ENCODE measurements at regions not wholly inside any gene's neighbourhood (a gene's known extent, or its start where the extent isn't known, plus 50 kb on each side); places are given as distances from the start of the nearest gene placed in this dataset.
"Not testable (repeated sequence)": the region's sequence is repeated elsewhere in the genome, so short reads cannot be mapped to it uniquely, and the experiment has no call there.

DNA sequence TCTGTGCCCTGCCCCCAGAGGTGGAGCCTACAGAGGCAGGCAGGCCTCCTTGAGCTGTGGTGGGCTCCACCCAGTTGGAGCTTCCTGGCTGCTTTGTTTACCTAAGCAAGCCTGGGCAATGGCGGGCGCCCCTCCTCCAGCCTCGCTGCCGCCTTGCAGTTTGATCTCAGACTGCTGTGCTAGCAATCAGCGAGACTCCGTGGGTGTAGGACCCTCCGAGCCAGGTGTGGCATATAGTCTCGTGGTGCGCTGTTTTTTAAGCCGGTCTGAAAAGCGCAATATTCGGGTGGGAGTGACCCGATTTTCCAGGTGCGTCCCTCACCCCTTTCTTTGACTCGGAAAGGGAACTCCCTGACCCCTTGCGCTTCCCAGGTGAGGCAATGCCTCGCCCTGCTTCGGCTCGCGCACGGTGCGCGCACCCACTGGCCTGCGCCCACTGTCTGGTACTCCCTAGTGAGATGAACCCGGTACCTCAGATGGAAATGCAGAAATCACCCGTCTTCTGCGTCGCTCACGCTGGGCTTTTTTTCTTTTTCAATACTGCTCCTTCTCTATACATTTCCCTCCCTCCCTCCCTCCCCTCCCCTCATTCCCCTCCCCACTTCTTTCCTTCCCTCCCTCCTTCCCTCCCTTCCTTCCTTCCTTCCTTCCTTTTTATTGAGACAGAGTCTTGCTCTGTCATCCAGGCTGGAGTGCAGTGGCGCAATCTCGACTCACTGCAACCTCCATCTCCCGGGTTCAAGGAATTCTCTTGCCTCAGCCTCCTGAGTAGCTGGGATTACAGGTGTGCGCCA, 197.1 kb upstream of the TBL1XR1 start:
- DNase-seq: not testable (repeated sequence)

GRCh38 chr3:177396733-177397132, 199.5 kb upstream of the TBL1XR1 start:
- DNase-seq: no peak

DNA sequence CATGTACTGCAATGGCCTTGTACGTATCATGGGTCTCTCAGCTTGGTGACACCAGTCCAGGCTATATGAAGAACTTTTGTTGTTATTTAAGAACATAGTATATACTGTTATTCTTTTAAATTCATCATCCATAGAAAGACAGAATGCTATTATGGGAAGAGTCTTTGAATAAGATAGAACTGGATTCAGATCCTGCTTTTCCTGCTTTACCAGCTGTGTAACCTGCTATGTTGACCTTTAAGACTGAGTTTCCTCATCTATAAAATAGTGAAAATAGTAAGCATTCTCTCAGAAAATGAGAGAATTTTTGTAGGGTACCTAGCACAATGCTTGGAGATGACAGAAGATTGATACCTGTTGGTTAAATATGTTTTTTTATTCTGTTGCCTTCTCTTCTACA, 204.1 kb upstream of the TBL1XR1 start:
- DNase-seq: no peak

DNA sequence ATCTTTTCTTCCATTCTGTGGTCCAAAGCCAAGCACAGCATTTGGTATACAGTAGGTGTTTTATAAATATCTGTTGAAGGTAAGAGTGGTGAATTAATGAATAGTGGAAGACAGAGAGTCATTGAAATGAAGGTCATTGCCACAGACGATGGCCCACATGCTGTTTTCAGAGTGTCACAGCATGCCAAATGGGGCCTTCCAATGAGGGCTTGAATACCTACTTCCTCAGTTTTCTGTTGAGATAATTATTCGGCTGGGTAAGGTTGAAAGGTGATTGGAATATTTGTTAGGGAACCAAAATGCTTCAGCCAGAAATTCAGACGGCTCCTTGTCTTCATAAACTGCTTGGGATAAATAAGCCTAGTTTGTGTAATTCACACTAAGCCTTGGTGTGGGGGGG, 205.3 kb upstream of the TBL1XR1 start:
- no peak for DNase-seq

GRCh38 chr3:177405191-177405672, 207.9 kb upstream of the TBL1XR1 start:
- DNase-seq: no peak

GRCh38 chr3:177410730-177411129, 213.4 kb upstream of the TBL1XR1 start:
- DNase-seq: no peak

- DNase-seq: no peak
Measured at GRCh38 chr3:177411201-177411600, 213.9 kb upstream of the TBL1XR1 start.

- DNase-seq: not testable (repeated sequence)
Measured at GRCh38 chr3:177412677-177413170, 215.4 kb upstream of the TBL1XR1 start.

DNA sequence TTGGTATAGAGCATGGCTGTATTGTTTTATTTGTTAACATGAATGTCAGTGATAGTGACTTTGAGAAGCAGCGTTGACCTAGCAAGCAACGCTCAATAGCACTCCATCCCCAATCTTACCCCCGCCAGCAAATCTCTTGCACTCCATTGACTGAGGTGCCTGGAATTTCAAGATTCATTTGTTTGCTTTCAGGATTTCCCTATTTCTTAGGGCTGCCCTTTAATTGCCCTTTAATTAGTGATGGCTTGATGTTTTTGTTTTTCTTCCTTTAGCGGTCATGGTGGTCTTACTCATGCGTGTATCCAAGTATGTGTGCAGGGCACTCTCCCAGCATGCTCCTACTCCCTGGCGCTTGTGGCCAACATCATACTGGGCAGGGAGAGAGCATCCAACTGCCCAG, 216.8 kb upstream of the TBL1XR1 start:
- DNase-seq: no peak

GRCh38 chr3:177418787-177419186, 221.5 kb upstream of the TBL1XR1 start:
- no peak for DNase-seq

GRCh38 chr3:177419904-177420601, 222.8 kb upstream of the TBL1XR1 start:
- DNase-seq: no peak

DNA sequence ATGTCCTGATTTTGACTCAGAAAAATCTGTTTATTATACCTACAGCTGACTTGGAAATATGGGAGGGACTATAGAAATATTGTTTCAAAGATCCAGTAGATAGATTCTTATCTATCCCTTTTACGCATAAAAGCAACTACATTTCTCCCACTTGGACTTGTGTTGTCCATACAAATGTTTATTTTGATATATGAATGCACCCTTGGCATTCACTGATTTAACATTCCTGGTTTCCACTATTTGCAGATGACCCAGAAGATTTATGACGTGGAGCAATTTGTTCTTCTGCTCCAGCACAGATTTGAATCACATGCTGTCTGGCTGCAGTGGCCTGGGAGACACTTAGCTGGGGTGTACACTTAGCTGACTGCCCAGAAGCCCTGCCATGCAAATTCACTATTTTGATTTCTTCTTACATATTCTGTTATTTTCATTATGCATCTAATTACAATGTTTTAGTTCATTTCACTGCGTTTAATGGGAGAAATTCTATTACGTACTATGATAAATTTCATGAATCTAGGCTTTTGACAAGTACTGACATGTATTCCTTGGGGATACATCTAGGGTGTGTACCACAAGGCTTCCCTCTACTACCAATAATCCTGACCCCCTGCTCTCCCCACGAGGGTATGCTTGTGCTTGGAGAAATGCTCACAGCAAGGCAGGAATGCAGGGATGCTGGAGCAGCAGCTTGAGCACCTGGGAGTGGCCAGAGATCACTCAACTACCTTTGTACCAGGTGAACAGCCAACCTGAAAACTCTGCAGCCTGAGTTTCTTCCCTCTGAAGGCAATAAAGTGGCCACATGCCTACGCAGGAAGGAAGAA, 223.6 kb upstream of the TBL1XR1 start:
- peak; percentile 33 for DNase-seq

GRCh38 chr3:177421481-177421785, 224.2 kb upstream of the TBL1XR1 start:
- DNase-seq: no peak

- DNase-seq: no peak
Measured at GRCh38 chr3:177424521-177424920, 227.2 kb upstream of the TBL1XR1 start.

- DNase-seq: no peak
Measured at GRCh38 chr3:177425042-177425441, 227.8 kb upstream of the TBL1XR1 start.

DNA sequence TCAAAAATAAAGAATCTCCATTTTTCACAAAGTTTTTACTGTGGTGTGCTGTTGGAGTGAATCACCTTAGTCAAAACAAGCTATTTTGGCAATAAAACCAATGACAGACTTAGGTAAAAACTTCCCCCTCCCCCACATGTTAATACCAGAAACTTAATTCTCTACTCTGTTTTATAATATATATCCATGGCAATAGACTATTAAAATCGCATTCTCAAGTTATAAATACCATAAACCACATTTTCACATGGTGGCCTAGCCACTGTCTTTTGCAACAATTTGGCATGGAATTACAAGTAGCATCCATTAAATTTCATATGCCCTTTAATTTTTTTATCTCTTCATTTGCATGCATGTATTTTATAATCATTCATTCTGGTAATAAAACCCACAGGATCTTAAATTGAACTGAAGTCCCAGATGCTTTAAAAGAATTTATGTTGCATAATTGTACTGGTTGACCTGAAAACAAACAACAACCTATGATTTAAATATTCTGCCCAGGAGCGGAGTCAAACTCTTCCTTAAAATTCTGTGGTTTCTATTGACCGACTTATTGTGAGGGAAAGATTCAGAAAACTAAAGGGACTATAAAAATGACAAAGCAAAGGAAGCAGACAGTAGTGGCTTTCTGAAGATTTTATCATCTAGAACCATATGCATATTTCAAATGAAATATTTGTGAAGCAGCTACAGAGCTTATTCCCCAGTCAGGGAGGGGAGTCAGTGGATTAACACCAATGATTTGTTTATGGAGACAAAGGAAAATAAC, 229.0 kb upstream of the TBL1XR1 start:
- no peak for DNase-seq

GRCh38 chr3:177426878-177427495, 229.7 kb upstream of the TBL1XR1 start:
- no peak for DNase-seq

GRCh38 chr3:177427540-177427939, 230.3 kb upstream of the TBL1XR1 start:
- DNase-seq: peak; percentile 57

DNA sequence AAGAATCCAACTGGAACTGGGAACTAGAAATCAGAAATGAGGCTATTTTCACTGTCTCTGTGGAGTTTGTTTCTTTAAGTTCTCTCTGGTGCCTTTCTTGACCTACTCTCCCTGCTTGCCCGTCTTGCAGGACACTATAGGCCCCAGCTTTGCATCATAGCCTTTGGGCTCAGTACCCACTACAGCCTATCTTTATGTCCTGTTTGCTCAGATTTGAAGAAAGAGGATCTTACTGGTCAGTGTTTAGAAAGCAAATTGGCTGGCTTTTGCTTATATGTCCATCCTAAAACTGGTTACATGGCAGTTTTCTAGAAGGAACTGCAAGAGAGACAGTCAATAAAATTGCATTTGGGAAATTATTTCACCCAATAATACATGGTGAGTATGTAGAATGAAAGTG, 231.8 kb upstream of the TBL1XR1 start:
- DNase-seq: no peak

- DNase-seq: no peak
Measured at GRCh38 chr3:177429771-177430170, 232.5 kb upstream of the TBL1XR1 start.

DNA sequence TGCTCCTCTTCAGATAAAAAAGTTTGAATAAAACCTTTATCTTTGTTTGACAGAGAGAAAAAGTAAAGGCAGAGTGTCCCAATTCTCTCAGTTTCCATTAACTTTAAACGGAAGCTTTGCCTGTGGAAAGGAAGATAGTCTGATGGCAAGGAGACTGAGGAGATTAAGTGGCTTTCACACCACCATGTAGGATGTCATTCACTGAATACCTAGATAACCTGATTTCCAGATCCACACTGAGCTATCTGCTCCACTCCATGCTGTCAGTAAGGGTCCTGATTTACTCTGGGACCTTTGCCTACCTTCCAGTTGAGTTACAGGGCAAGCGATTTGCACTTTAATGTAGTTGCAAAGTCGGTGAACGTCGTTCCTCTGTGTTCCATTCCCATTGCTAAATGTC, 233.4 kb upstream of the TBL1XR1 start:
- no peak for DNase-seq

All from fibroblast of skin of back (primary cell).